ENCODE measurements at regions not wholly inside any gene's neighbourhood (a gene's known extent, or its start where the extent isn't known, plus 50 kb on each side); places are given as distances from the start of the nearest gene placed in this dataset.

- Histone ChIP-seq H3K4me2 (replicated peaks; ENCODE audit: extremely low read depth, low read length, poor library complexity, severe bottlenecking) (no peak overlapping the region), H3K4me3 (replicated peaks in 1 of 3; ENCODE audit: low read depth in 2 of 3, low read length in 3 of 3) (no peak overlapping the region), H3K79me2 (ENCODE audit: insufficient read depth, low read length) (no peaks in the 10 kb centered on the region), H3K9ac (ENCODE audit: insufficient read depth, low read length, poor library complexity, severe bottlenecking) (no peak overlapping the region), H3K9me3 (replicated peaks in 1 of 2; ENCODE audit: control insufficient read depth in 1 of 2, insufficient read depth in 1 of 2, low read length in 2 of 2) (no peaks in the 10 kb centered on the region), H2AFZ (ENCODE audit: insufficient read depth, low read depth, low read length, poor library complexity, severe bottlenecking) (no peak overlapping the region), H3K27ac (ENCODE audit: low read depth in 1 of 2, low read length in 2 of 2) (no peak overlapping the region), H4K20me1 (ENCODE audit: insufficient read depth, low read length) (no peaks in the 10 kb centered on the region), H3K36me3 (replicated peaks in 1 of 2; ENCODE audit: control insufficient read depth in 1 of 2, insufficient read depth in 2 of 2, low read length in 2 of 2) (no peaks in the 10 kb centered on the region), H3K4me1 (ENCODE audit: control insufficient read depth in 1 of 2, insufficient read depth in 2 of 2, low read length in 2 of 2) (no peaks in the 10 kb centered on the region), H3K27me3 (ENCODE audit: control insufficient read depth in 2 of 2, insufficient read depth in 2 of 2, low read length in 2 of 2) (no peaks in the 10 kb centered on the region)
- intact Hi-C loops (cut with micrococcal nuclease): no loop called here
- no peaks in the 10 kb centered on the region for H3K4me1 Mint-ChIP-seq
- peak overlapping the region in 1 of 2 donors; percentile 48 for H3K4me3 Mint-ChIP-seq
- no peak overlapping the region for H3K27ac Mint-ChIP-seq
- no peaks in the 10 kb centered on the region for H3K36me3 Mint-ChIP-seq
- DNase-seq: no peak
- peaks cover 1 to 2% (median 2%) of the 10 kb centered on the region in 3 donors for H3K27me3 Mint-ChIP-seq (ENCODE audit: low read depth in 3 of 3)
- H3K9me3 Mint-ChIP-seq: peaks cover 0 to 1% (median 0%) of the 10 kb centered on the region in 7 donors
- 100% methylated on average over 4 of the region's 9 CpGs for WGBS (ENCODE audit: insufficient coverage)
- TF ChIP-seq CTCF (IDR thresholded peaks at IDR 0.05): no peak
Observed at GRCh38 chr2:47227532-47228279, 51.4 kb upstream of the CALM2 start.

GRCh38 chr2:47226923-47227220 lies 50.6 kb upstream of the CALM2 start:
- TF ChIP-seq CTCF (IDR thresholded peaks at IDR 0.05): no peak
- Mint-ChIP-seq H3K4me3 (no peak overlapping the region), H3K9me3 (peaks cover 0 to 1% (median 0%) of the 10 kb centered on the region in 7 donors), H3K36me3 (no peaks in the 10 kb centered on the region), H3K27ac (no peak overlapping the region), H3K4me1 (no peaks in the 10 kb centered on the region), H3K27me3 (ENCODE audit: low read depth in 3 of 3) (peaks cover 1 to 2% (median 2%) of the 10 kb centered on the region in 3 donors)
- no peaks in the 10 kb centered on the region for H4K20me1 ChIP-seq (ENCODE audit: insufficient read depth, low read length)
- no peak overlapping the region for H3K9ac ChIP-seq (ENCODE audit: insufficient read depth, low read length, poor library complexity, severe bottlenecking)
- H3K4me1 ChIP-seq (ENCODE audit: control insufficient read depth in 1 of 2, insufficient read depth in 2 of 2, low read length in 2 of 2): no peaks in the 10 kb centered on the region
- no peaks in the 10 kb centered on the region for H3K36me3 ChIP-seq (replicated peaks in 1 of 2; ENCODE audit: control insufficient read depth in 1 of 2, insufficient read depth in 2 of 2, low read length in 2 of 2)
- H3K79me2 ChIP-seq (ENCODE audit: insufficient read depth, low read length): no peaks in the 10 kb centered on the region
- H2AFZ ChIP-seq (ENCODE audit: insufficient read depth, low read depth, low read length, poor library complexity, severe bottlenecking): no peak overlapping the region
- no peaks in the 10 kb centered on the region for H3K27me3 ChIP-seq (ENCODE audit: control insufficient read depth in 2 of 2, insufficient read depth in 2 of 2, low read length in 2 of 2)
- no peak for DNase-seq
- intact Hi-C loops (cut with micrococcal nuclease): no loop called here
- no peaks in the 10 kb centered on the region for H3K9me3 ChIP-seq (replicated peaks in 1 of 2; ENCODE audit: control insufficient read depth in 1 of 2, insufficient read depth in 1 of 2, low read length in 2 of 2)
- WGBS (ENCODE audit: insufficient coverage): no CpG with 5 or more reads among the region's 6 CpGs
- H3K4me3 ChIP-seq (replicated peaks in 1 of 3; ENCODE audit: low read depth in 2 of 3, low read length in 3 of 3): no peak overlapping the region
- H3K27ac ChIP-seq (ENCODE audit: low read depth in 1 of 2, low read length in 2 of 2): no peak overlapping the region
- H3K4me2 ChIP-seq (replicated peaks; ENCODE audit: extremely low read depth, low read length, poor library complexity, severe bottlenecking): no peak overlapping the region

Measured in CD14-positive monocyte (primary cell).